MM.1S (cell line): ENCODE measurements at regions not wholly inside any gene's neighbourhood (a gene's known extent, or its start where the extent isn't known, plus 50 kb on each side); places are given as distances from the start of the nearest gene placed in this dataset.

Experiments used
- DNase-seq: peaks from one replicate; pipeline ENCODE4 v3.0.0-alpha.2; 2015
- H2AFZ ChIP-seq: fragments of 300-600 bp; sonication (generic); 2 replicates; pipeline ENCODE4 v1.6.0; 2016; ENCODE audit warnings: antibody characterized with exemption, low read length
- H3F3A ChIP-seq: fragments of 300-600 bp; sonication (generic); 2 replicates; pipeline ENCODE4 v1.6.1; 2016; ENCODE audit warnings: mild to moderate bottlenecking, antibody characterized with exemption, low read length, moderate library complexity, mixed read lengths; ENCODE audit not compliant: insufficient read depth
- H3K27ac ChIP-seq: fragments of 300-600 bp; sonication (generic); 2 replicates; pipeline ENCODE4 v1.5.1; 2016; ENCODE audit warnings: mild to moderate bottlenecking, low read length
- H3K27me3 ChIP-seq: fragments of 300-600 bp; sonication (generic); replicated peaks from 2 replicates; pipeline ENCODE4 v1.6.0; 2016; ENCODE audit warnings: low read length; ENCODE audit not compliant: insufficient read depth
- H3K36me3 ChIP-seq: fragments of 300-600 bp; sonication (generic); replicated peaks from 2 replicates; pipeline ENCODE4 v1.6.1; 2016; ENCODE audit warnings: mild to moderate bottlenecking, low read length, mixed read lengths; ENCODE audit not compliant: insufficient read depth
- H3K4me1 ChIP-seq: fragments of 300-600 bp; sonication (generic); 2 replicates; pipeline ENCODE4 v1.6.1; 2016; ENCODE audit warnings: low read length, mixed read lengths
- H3K4me2 ChIP-seq: fragments of 300-600 bp; sonication (generic); 2 replicates; pipeline ENCODE4 v1.6.0; 2016; ENCODE audit warnings: low read depth, low read length
- H3K4me3 ChIP-seq: fragments of 300-600 bp; sonication (generic); 2 replicates; pipeline ENCODE4 v1.5.1; 2016; ENCODE audit warnings: low read length, mixed read lengths
- H3K79me2 ChIP-seq: fragments of 300-600 bp; sonication (generic); 2 replicates; pipeline ENCODE4 v1.6.1; 2016; ENCODE audit warnings: mixed run types, low read length, mixed read lengths
- H3K9ac ChIP-seq: fragments of 300-600 bp; sonication (generic); 2 replicates; pipeline ENCODE4 v1.6.1; 2016; ENCODE audit warnings: low read length, mixed read lengths
- H3K9me2 ChIP-seq: fragments of 300-600 bp; sonication (generic); replicated peaks from 2 replicates; pipeline ENCODE4 v1.6.1; 2016; ENCODE audit warnings: mild to moderate bottlenecking, low read length, mixed read lengths; ENCODE audit not compliant: insufficient read depth
- H3K9me3 ChIP-seq: fragments of 300-600 bp; sonication (generic); replicated peaks from 2 replicates; pipeline ENCODE4 v1.6.1; 2016; ENCODE audit warnings: mild to moderate bottlenecking, low read length, mixed read lengths; ENCODE audit not compliant: insufficient read depth
- H4K20me1 ChIP-seq: fragments of 300-600 bp; sonication (generic); 2 replicates; pipeline ENCODE4 v1.6.1; 2016; ENCODE audit warnings: mild to moderate bottlenecking, low read length, moderate library complexity, mixed read lengths; ENCODE audit not compliant: insufficient read depth
- EZH2 ChIP-seq: fragments of 300-600 bp; sonication (generic); optimal IDR thresholded peaks from 2 replicates; pipeline ENCODE3; 2017; ENCODE audit warnings: low read depth, mild to moderate bottlenecking, antibody characterized with exemption, low read length, mixed read lengths
- EZH2phosphoT487 ChIP-seq: fragments of 300-600 bp; sonication (generic); IDR thresholded peaks from 2 replicates; pipeline ENCODE4 v1.6.1; 2018; ENCODE audit warnings: antibody characterized with exemption, low read length
- TF ChIP-seq, protein P1 (sequence below): fragments of 300-600 bp; sonication (generic); IDR thresholded peaks from 2 replicates; pipeline ENCODE4 v1.5.1; 2016; ENCODE audit warnings: antibody characterized with exemption, low read length, mixed read lengths

DNA sequence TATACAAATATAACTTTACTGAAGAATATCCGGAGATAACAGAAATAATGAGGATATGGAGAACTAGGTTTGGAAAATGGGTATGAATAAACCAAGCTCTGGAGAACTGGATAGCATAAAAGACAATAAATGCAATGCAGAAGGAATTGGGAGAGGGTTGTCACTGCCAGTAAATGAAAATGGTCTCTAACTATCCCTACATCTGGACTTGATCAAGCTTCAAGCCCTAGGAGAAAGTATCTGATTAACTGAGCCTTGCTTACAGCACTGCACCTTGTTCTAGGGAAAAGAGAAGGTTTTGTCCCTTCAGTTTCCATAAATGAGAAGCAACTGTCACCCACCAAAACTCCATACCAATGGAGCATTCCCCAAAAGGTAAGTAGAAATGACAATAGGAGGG is 514.6 kb upstream of the ZEB2 start:
- Histone ChIP-seq H3K9ac (no peak overlapping the region), H3K9me2 (no peaks in the 10 kb centered on the region), H3K27me3 (no peaks in the 10 kb centered on the region), H3K4me1 (no peaks in the 10 kb centered on the region), H3K79me2 (no peaks in the 10 kb centered on the region), H3K36me3 (no peaks in the 10 kb centered on the region), H4K20me1 (no peaks in the 10 kb centered on the region), H3K9me3 (no peaks in the 10 kb centered on the region), H3K4me3 (no peak overlapping the region), H3K27ac (no peak overlapping the region), H3F3A (no peaks in the 10 kb centered on the region), H2AFZ (no peak overlapping the region), H3K4me2 (no peak overlapping the region)
- DNase-seq: no peak
- TF ChIP-seq, protein P1, sequence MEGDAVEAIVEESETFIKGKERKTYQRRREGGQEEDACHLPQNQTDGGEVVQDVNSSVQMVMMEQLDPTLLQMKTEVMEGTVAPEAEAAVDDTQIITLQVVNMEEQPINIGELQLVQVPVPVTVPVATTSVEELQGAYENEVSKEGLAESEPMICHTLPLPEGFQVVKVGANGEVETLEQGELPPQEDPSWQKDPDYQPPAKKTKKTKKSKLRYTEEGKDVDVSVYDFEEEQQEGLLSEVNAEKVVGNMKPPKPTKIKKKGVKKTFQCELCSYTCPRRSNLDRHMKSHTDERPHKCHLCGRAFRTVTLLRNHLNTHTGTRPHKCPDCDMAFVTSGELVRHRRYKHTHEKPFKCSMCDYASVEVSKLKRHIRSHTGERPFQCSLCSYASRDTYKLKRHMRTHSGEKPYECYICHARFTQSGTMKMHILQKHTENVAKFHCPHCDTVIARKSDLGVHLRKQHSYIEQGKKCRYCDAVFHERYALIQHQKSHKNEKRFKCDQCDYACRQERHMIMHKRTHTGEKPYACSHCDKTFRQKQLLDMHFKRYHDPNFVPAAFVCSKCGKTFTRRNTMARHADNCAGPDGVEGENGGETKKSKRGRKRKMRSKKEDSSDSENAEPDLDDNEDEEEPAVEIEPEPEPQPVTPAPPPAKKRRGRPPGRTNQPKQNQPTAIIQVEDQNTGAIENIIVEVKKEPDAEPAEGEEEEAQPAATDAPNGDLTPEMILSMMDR: no peak
- TF ChIP-seq EZH2 (no peak), EZH2phosphoT487 (no peak)

DNA sequence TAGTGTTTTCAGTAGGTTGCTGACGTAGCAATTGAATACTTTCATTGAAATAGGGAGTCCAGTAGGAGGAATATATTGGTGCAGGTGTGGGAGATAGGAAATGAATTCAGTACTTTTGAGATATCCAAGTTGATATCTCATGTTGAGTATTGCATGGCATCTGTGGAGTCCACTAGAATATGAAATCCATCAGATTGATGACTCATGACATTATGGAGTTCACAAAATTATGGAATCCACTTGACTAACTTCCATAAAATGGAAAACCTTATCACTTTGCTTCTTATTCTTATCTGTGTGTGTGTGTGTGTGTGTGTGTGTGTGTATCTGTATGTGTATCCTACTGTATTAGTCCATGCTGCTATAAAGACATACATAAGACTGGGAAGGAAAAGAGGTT is 513.5 kb upstream of the ZEB2 start:
- no peaks in the 10 kb centered on the region for H3K36me3 ChIP-seq
- no peaks in the 10 kb centered on the region for H3F3A ChIP-seq
- TF ChIP-seq EZH2phosphoT487 (no peak), EZH2 (no peak)
- TF ChIP-seq, protein P1: no peak
- no peaks in the 10 kb centered on the region for H3K79me2 ChIP-seq
- no peaks in the 10 kb centered on the region for H3K9me2 ChIP-seq
- H3K27me3 ChIP-seq: no peaks in the 10 kb centered on the region
- H3K9me3 ChIP-seq: no peaks in the 10 kb centered on the region
- no peak overlapping the region for H3K4me3 ChIP-seq
- H3K9ac ChIP-seq: no peak overlapping the region
- no peak for DNase-seq
- no peak overlapping the region for H3K4me2 ChIP-seq
- no peaks in the 10 kb centered on the region for H3K4me1 ChIP-seq
- no peak overlapping the region for H2AFZ ChIP-seq
- no peak overlapping the region for H3K27ac ChIP-seq
- no peaks in the 10 kb centered on the region for H4K20me1 ChIP-seq

DNA sequence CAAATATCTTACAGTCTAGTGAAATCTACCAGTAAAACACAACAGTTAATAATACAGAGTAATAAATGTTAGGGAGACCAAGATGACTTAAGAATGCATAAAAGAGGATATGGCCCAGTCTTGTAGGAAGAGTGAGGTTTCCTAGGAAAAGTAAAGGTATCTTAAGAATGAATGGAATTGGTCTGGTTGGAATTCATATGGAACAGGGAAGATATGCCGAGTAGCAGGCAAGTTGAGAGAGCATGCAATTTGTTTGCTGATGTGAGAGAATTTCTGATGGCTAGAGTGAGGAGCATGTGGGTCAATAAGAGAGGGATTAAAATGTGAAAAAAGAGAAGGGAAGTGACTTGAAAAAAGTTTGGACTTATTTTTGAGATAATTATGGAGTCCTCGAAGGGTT is 512.9 kb upstream of the ZEB2 start:
- no peaks in the 10 kb centered on the region for H4K20me1 ChIP-seq
- no peaks in the 10 kb centered on the region for H3K27me3 ChIP-seq
- no peaks in the 10 kb centered on the region for H3K9me3 ChIP-seq
- no peaks in the 10 kb centered on the region for H3K36me3 ChIP-seq
- H3K4me1 ChIP-seq: no peaks in the 10 kb centered on the region
- no peak overlapping the region for H3K4me2 ChIP-seq
- H3K79me2 ChIP-seq: no peaks in the 10 kb centered on the region
- H3F3A ChIP-seq: no peaks in the 10 kb centered on the region
- H3K27ac ChIP-seq: no peak overlapping the region
- TF ChIP-seq, protein P1: no peak
- TF ChIP-seq EZH2phosphoT487 (no peak), EZH2 (no peak)
- H3K9me2 ChIP-seq: no peaks in the 10 kb centered on the region
- H2AFZ ChIP-seq: no peak overlapping the region
- H3K4me3 ChIP-seq: no peak overlapping the region
- no peak for DNase-seq
- no peak overlapping the region for H3K9ac ChIP-seq
